HG03045 (cell line): ENCODE measurements at regions not wholly inside any gene's neighbourhood (a gene's known extent, or its start where the extent isn't known, plus 50 kb on each side); places are given as distances from the start of the nearest gene placed in this dataset.

Experiments used
- ATAC-seq: cut with Tn5 transposase; IDR thresholded peaks from one replicate; pipeline ENCODE4 v1.9.1; 2021; ENCODE audit warnings: mild to moderate bottlenecking, moderate library complexity; ENCODE audit not compliant: unreplicated experiment

- ATAC-seq, result no peak
Measured at GRCh38 chr5:167736992-167737391, 554.5 kb upstream of the WWC1 start.

DNA sequence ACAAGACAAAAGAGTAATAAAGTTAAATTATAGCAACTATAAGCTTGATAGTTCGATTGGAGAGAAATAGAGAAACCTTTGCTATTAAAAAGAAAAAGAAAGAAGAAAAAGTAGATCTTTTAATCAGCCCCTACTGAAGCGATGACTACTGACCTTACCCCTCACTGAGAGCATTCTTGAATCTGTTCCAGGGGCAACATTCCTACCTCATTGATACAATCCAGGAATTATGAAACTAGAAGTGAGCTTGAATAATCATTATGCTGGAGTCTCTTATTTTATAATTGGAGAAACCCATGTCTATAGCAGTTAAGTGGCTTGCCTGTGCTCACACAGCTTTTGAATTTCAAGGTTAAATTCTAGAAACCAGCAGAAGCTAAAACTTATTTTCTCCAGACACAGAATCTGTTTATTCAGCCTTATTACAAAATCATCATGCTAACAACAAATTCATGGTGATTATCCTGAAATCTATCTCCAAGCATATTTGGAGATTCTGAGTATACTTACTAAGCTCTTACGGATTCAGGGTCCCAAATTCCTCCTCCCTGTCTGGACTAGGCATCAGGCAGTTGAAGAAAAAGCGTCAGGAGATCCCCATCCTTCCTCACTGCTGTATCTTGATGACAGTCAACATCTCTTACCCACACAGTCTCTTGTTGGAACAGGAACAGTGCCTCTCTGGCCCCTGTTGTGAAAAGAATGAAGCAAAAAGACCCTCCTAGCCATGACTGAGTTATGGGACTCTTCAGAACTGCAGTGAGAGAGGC, 547.6 kb upstream of the WWC1 start:
- no peak for ATAC-seq

GRCh38 chr5:167745868-167746267, 545.6 kb upstream of the WWC1 start:
- no peak for ATAC-seq

DNA sequence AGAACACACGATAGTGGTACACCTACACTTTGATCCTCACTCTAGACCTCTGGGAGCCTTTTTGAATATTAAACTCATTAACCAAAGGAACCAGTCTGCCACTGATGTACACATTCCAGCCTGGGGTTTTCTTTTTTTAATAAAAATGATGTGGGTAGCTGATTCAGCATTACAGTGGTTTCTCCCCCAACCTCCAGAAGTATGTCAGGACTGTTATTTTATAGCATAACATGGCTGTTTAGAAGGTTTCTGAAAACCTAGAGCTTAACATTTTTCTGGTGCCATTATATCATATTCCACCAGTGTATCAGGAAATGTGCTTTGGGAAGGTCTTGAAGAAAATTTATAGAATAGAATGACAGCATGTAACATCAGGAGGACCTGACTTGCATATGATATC, 540.9 kb upstream of the WWC1 start:
- ATAC-seq, result no peak

GRCh38 chr5:167752936-167753335, 538.5 kb upstream of the WWC1 start:
- ATAC-seq, result no peak

DNA sequence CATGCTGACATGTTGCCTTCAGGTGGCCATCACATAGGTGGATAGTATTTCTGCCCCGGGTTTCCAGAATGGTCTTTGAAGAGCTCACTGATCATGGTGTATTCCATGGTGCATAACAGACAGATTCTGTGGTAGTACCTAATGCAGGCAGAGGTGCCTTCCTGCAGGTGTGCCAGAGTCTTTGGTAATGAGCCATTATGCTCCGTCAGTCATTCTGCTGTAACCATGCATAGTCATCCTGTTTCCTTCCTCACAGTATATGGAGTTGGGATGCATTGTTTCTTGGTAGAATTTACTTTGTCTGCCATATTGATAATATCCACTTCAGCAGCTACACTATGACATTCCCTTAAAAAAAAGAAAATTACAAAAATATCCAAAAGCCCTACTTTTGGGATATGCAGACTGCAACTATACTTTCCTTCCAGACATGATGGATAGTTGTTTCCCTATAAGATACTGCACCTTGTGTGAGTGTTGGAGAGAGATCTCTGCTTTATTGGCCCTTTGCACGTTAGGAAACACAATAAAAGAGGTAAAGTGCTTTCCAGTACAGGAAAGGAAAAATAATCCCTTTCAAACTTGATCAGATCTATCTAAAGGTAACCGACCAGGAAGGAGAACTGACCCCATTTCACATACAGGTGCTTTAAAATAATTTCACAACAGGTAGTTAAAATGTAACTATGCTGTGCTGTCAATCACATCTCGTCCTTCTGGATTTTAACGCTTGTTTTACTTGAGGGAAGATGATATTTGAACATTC, 537.5 kb upstream of the WWC1 start:
- no peak for ATAC-seq

GRCh38 chr5:167754501-167755021, 536.9 kb upstream of the WWC1 start:
- no peak for ATAC-seq

GRCh38 chr5:167755420-167755819, 536.0 kb upstream of the WWC1 start:
- ATAC-seq, result no peak

DNA sequence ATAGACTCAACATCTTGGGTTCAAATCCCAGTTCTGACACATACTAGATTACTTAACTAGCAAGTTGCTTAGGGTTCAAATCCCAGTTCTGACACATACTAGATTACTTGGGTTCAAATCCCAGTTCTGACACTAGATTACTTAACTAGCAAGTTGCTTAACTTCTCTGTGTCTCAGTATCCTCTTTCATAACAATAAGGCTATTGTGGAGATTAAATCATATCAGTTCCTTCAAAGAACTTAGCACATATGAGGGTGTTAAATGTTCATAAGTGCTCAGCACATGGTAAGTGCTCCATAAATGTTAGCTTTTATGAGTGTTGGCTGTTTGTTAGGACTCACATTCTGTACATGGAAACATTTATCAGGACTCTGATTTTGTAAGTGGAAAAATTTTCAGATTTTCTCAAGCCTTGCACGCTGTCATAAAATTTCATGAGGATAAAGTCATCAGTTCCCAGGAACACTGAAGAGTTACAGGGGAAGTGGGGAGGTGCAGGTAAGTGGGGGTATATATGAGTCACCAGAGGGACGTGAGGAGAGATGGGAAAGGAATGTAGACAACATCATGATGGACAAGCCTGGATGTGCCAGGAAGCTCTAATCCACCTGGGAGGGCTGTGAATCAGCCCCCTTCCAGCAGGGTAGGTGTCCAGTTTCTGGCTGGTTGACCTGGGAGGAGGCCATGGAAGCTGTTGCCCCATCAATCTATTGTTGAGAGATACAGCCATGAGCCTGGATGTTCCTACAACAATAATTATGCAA, 532.2 kb upstream of the WWC1 start:
- no peak for ATAC-seq

DNA sequence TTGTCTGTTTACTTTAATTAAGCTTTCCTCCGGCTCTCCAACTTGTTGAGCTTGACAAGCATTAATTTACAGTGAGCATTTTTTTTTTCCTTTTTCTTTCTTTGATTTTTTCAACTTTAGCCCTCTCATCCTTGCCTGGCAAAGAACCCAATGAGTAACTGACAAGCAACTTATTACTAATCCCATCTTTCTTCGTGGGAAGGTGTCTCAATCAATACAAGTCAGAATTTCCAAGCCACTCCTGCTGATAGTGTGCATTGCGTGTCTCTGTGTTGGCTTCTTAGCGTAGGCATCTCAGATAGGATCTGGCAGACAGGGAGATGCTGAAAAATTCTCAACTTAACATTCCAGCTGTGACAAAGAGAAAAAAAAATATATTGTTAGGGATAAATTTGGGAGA, 527.7 kb upstream of the WWC1 start:
- no peak for ATAC-seq

DNA sequence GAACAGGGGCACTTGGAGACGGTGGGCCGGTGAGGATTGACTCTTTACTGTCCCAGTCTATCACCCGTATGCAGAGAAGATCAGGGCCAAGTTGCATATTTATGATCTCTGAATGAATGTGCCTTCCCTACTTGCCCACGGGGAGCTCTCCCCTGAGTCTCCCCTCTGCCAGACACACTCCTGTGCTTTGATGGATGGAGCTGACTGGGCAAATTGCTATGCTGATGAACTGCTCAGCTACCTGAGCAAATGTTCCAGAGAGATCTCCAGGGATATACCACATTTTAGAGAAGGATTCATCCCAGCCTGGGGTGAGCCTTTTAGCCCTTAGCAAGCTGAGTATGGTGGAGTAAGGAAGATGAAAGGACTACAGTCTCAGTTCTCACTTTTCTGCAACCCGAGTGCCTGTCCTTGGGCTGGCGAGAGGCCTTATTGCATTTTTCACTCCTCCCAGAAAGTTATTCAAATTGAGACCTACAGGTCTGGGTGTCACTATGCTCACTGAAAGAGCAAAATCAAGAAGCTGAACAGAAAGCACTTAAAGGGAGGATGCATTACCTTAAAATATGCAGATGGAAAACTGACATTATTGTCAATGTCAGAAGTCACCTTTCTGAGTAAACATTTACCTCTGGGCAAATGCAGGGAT, 526.7 kb upstream of the WWC1 start:
- ATAC-seq, result no peak

DNA sequence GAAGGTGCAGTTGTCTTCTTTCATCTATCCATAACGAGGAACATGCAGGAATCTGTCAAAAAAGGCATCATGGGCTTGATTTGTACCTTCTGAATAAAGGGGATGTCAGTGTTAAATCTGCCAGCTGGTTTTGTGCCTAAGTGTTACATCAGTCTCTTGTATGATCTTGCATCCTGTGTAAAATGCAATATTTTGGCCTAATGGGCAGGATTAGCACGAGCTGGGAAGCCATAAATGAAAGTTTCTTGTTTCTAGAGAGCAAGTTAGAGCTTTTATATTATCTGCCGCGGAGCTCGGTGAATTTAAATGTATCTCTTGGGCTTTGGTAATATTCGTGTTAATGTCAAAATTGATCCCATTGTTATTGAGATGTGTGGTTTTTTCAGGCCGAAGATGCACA, 526.1 kb upstream of the WWC1 start:
- no peak for ATAC-seq

DNA sequence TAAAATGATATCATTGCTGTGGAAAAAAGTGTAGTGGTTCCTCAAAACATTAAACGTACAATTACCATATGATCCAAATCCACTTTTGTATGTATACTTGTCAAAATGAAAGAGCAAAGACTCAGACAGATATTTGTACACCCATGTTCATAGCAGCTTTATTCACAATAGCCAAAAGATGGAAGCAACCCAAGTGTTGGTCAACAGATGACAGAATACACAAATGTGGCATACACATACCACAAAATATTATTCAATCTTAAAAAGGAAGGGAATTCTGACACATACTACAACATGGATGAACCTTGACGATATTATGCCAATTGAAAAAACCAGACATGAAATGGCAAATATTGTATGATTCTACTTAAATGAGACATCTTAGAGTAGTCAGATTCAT, 524.5 kb upstream of the WWC1 start:
- ATAC-seq, result no peak

- no peak for ATAC-seq
Measured at GRCh38 chr5:167767795-167768194, 523.6 kb upstream of the WWC1 start.

DNA sequence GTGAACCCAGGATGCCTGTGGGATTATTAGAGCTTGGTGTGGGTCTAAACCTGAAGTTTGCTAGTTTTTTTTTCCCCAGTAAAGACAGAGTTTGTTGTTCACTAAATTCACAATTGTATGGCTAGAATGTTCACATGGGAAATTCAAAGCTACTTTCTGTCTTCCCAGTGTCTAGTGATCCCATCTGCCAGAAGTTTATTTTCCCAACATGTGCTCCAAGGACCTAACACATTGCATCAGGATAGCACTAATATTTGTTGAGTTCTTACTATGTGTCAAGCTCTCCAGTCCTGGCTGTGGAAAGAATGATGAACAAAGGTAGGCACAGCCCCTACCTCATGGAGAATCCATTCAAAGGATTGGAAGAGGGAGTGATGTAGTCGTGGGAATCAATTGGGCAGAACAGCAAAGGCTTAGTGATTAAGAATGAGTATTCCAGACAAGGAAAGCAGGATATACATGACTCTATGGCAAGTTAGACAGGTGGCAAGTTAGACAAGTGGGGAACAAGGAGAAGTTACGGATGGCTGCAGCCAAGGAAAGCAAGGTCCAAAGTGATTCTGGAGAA, 521.5 kb upstream of the WWC1 start:
- ATAC-seq, result no peak

DNA sequence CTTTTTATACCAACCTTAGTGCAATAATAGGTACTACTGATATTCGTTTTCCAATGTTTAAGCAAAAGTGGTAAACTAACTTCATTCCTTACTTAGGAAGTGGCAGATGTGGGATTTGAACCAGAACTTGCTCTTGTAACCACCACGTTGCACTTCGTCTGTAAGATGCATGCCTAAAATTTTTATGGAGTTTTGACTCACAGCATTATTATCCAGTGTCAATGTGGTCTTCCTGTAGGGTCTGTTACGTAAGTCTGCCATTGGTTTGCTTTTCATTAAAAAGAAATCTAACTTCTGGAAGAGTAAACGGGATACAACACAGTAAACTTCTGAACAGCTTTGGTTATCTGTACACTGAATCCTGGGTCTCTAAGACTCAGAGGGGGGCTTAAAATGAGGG, 521.0 kb upstream of the WWC1 start:
- ATAC-seq, result no peak

DNA sequence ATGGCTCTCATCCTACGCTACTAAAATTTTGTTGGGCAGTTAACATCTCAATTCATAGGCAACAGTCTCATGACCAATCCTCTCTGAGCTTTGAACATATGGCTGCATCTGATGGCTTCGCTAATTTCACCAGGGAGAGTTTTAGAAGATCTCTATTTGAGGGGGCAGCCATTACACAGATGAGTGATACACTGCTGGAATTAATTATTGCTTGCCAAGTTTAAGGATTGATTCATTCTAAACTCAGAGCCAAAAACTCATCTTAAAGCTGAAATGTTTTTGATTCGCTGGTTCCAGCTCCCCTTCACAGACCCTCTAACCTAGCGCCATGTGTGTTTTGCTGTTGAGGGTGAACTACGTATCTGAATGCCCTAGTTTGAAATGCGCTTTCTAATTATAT, 519.9 kb upstream of the WWC1 start:
- ATAC-seq, result no peak

DNA sequence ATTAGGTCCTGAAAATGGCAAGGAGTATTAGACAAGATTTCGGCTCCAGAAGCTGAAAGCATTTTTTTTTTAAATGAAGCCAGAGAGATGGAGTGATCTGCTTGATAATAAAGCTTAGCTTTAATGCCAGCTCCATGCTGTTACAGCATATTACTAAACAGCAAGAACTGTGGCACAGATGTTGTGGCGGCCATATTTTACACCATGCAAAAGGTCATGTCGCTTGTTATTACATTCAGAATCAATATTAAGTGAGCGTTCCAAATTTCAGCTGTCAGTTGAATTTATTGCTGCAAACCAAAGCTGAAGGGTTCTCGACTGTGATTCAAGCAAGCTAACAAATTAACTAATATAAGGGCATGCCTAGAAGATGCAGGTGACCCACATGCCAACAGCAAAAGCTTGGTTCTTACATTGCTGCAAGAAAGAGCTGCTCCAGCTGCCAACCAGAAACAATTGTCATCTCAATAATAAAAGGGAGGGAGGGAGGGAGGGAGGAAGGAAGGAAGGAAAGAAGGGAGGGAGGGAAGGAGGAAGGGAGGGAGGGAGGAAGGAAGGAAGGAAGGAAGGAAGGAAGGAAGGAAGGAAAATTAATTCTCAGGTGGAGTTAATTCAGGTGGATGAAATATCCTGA, 517.7 kb upstream of the WWC1 start:
- no peak for ATAC-seq

GRCh38 chr5:167777746-167778145, 513.7 kb upstream of the WWC1 start:
- ATAC-seq, result no peak

DNA sequence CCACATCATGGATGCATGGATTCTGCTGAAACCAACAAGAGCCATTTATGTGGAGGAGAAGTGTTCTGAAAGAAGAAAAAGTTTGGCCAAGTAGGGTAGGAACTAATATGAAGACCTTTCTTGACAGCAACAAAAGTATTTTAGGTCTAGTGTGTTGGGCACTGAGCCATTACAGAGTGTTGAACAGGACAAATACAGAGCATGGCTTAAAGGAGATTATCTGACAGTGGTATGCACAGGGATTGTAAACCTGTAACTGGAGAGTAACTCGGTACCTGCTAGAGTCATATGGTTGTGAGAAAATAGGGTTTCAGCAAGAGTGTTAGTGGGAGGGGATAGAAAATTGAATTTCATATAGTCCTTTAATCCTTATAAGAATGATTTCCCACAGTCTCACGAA, 513.2 kb upstream of the WWC1 start:
- no peak for ATAC-seq
